Liver (tissue), 7 donors: ENCODE measurements at regions not wholly inside any gene's neighbourhood (a gene's known extent, or its start where the extent isn't known, plus 50 kb on each side); places are given as distances from the start of the nearest gene placed in this dataset.

Source experiments
- DNase-seq: peaks from one replicate; pipeline ENCODE4 v3.0.0-alpha.2; 2017; ENCODE audit warnings: low spot score
- H3K27ac ChIP-seq, 2 donors: one replicate each; pipeline ENCODE4 v1.7.0; 2013; ENCODE audit warnings: inconsistent platforms in 2 of 2, low read length in 2 of 2, control low read depth in 1 of 2, low read depth in 1 of 2, mild to moderate bottlenecking in 1 of 2
- H3K27me3 ChIP-seq, 4 donors: one replicate each; pipeline versions ENCODE4 v1.6.1 to v1.7.0; 2013; ENCODE audit warnings: low read length in 3 of 4, inconsistent platforms in 1 of 4, mild to moderate bottlenecking in 1 of 4, moderate library complexity in 1 of 4; ENCODE audit not compliant: control insufficient read depth in 4 of 4, insufficient read depth in 4 of 4
- H3K36me3 ChIP-seq, 4 donors: one replicate each; pipeline versions ENCODE4 v1.6.1 to v1.7.0; 2013; ENCODE audit warnings: low read length in 3 of 4, mild to moderate bottlenecking in 3 of 4, low read depth in 1 of 4, moderate library complexity in 1 of 4; ENCODE audit not compliant: control insufficient read depth in 4 of 4, insufficient read depth in 3 of 4
- H3K4me1 ChIP-seq, 4 donors: one replicate each; pipeline versions ENCODE4 v1.6.1 to v1.7.0; 2013; ENCODE audit warnings: low read length in 3 of 4, mild to moderate bottlenecking in 3 of 4, moderate library complexity in 1 of 4; ENCODE audit not compliant: control insufficient read depth in 4 of 4, insufficient read depth in 4 of 4
- H3K4me3 ChIP-seq, 3 donors: one replicate each; pipeline versions ENCODE4 v1.6.1 to v1.7.0; 2013; ENCODE audit warnings: low read length in 3 of 3, control low read depth in 1 of 3, low read depth in 1 of 3, mild to moderate bottlenecking in 1 of 3
- H3K9ac ChIP-seq, 2 donors: one replicate each; pipeline ENCODE4 v1.7.0; 2013; ENCODE audit warnings: low read length in 2 of 2, mild to moderate bottlenecking in 2 of 2, moderate library complexity in 2 of 2, control low read depth in 1 of 2, low read depth in 1 of 2
- H3K9me3 ChIP-seq, 4 donors: one replicate each; pipeline versions ENCODE4 v1.6.1 to v1.7.0; 2013; ENCODE audit warnings: low read length in 3 of 4; ENCODE audit not compliant: control insufficient read depth in 4 of 4
- EGR1 ChIP-seq, 2 donors: IDR thresholded peaks; 2 replicates each; pipeline ENCODE4 v1.6.1; 2016 to 2018; ENCODE audit warnings: antibody characterized with exemption in 2 of 2, low read depth in 2 of 2
- FOXA1 ChIP-seq: IDR thresholded peaks from 2 replicates; pipeline ENCODE4 v1.6.1; 2016; ENCODE audit warnings: antibody characterized with exemption
- FOXA2 ChIP-seq: IDR thresholded peaks from 2 replicates; pipeline ENCODE4 v1.6.1; 2016; ENCODE audit warnings: antibody characterized with exemption
- GABPA ChIP-seq, 2 donors: IDR thresholded peaks in 1 of 2; conservative IDR thresholded peaks in 1 of 2; 2 replicates each; pipeline ENCODE4 v1.6.1; 2016; ENCODE audit warnings: antibody characterized with exemption in 2 of 2, mild to moderate bottlenecking in 1 of 2, moderate library complexity in 1 of 2
- HNF4A ChIP-seq, 2 donors: conservative IDR thresholded peaks; 2 replicates each; pipeline ENCODE4 v1.6.1; 2016; ENCODE audit warnings: antibody characterized with exemption in 2 of 2, mild to moderate bottlenecking in 2 of 2
- JUND ChIP-seq, 2 donors: IDR thresholded peaks; 2 replicates each; pipeline ENCODE4 v1.6.1; 2016; ENCODE audit warnings: antibody characterized with exemption in 2 of 2
- NR2F2 ChIP-seq: IDR thresholded peaks from 2 replicates; pipeline ENCODE4 v1.6.1; 2016; ENCODE audit warnings: antibody characterized with exemption
- RAD21 ChIP-seq, 2 donors: IDR thresholded peaks; 2 replicates each; pipeline ENCODE4 v1.6.1; 2016; ENCODE audit warnings: antibody characterized with exemption in 2 of 2, mild to moderate bottlenecking in 2 of 2
- RXRA ChIP-seq, 2 donors: IDR thresholded peaks; 2 replicates each; pipeline ENCODE4 v1.6.1; 2017 to 2018; ENCODE audit warnings: antibody characterized with exemption in 2 of 2, mild to moderate bottlenecking in 1 of 2
- SP1 ChIP-seq: IDR thresholded peaks from 2 replicates; pipeline ENCODE4 v1.6.1; 2018; ENCODE audit warnings: antibody characterized with exemption, mild to moderate bottlenecking
- TAF1 ChIP-seq: conservative IDR thresholded peaks from 2 replicates; pipeline ENCODE4 v1.6.1; 2016; ENCODE audit warnings: antibody characterized with exemption, mild to moderate bottlenecking
- YY1 ChIP-seq: IDR thresholded peaks from 2 replicates; pipeline ENCODE4 v1.6.1; 2016; ENCODE audit warnings: antibody characterized with exemption, mild to moderate bottlenecking
- WGBS: extraction: QIAGEN DNeasy Blood & Tissue Kit; methylation state at CpG from one replicate; pipeline ENCODE4 v1.1.7; 2013; 5-methylcytosine and 5-hydroxymethylcytosine counted together
- TF ChIP-seq, protein P1 (sequence below): IDR thresholded peaks from 2 replicates; pipeline ENCODE4 v1.6.1; 2016; ENCODE audit warnings: antibody characterized with exemption
- TF ChIP-seq, protein P2 (sequence below): IDR thresholded peaks from 2 replicates; pipeline ENCODE4 v1.6.1; 2016; ENCODE audit warnings: antibody characterized with exemption
- TF ChIP-seq, protein P3 (sequence below): IDR thresholded peaks from 2 replicates; pipeline ENCODE4 v1.6.1; 2016; ENCODE audit warnings: antibody characterized with exemption, mild to moderate bottlenecking
- donor health status: healthy.
- donor health status: healthy.
- donor health status: healthy.
- donor health status: healthy.

- DNase-seq, result no peak
- no peaks in the 10 kb centered on the region for H3K36me3 ChIP-seq
- WGBS, result 80% methylated on average over 5 of the region's 5 CpGs
- H3K4me1 ChIP-seq, result peaks cover 0 to 9% (median 4%) of the 10 kb centered on the region in 4 donors
- H3K27ac ChIP-seq, result no peak overlapping the region
- H3K9ac ChIP-seq, result no peak overlapping the region
- no peaks in the 10 kb centered on the region for H3K27me3 ChIP-seq
- H3K4me3 ChIP-seq, result no peak overlapping the region
- TF ChIP-seq NR2F2 (no peak), EGR1 (IDR thresholded peaks at IDR 0.05; ENCODE audit: low read depth in 2 of 2) (no peak)
- TF ChIP-seq, protein P1, sequence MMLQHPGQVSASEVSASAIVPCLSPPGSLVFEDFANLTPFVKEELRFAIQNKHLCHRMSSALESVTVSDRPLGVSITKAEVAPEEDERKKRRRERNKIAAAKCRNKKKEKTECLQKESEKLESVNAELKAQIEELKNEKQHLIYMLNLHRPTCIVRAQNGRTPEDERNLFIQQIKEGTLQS, result no peak
- no peaks in the 10 kb centered on the region for H3K9me3 ChIP-seq
These were observed 509.3 kb upstream of the CITED2 start for GRCh38 chr6:139883776-139884175.

DNA sequence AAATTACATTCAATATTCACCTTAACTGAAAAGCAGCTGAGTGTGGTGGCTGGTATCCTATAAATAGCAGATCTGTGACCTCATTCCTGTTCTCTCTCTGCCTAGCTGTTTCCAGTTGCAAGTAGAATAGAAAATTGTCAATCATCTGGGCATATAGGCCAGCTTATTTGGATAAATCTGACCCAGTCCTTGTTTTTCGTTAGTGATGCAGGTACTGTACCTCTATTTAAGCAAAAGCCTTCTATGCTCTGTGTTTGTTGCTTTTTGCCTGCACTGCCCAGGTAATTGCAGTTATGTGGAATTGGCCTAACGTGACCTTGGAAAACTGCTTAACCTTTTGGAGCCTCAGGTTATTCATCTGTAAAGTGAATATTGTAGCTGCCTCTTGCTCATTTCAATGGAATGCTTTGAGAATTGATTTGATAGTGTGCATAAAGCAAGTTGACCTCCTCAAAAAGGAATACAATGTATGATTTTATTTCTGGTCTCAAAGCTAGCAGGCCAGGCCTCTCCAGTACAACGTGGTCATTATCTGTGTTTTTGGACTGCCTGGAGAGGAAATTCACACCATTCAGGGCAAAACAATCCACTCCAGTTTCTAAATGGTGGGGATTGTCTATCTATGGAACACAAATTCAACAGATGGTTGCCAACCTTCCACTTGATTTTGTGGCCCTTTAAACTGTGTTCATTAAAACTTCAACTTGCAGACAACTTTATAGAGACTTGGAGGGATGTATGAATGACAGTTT, 508.7 kb upstream of the CITED2 start:
- H3K9me3 ChIP-seq, result no peaks in the 10 kb centered on the region
- no peaks in the 10 kb centered on the region for H3K27me3 ChIP-seq
- peaks cover 0 to 9% (median 4%) of the 10 kb centered on the region in 4 donors for H3K4me1 ChIP-seq
- H3K36me3 ChIP-seq, result no peaks in the 10 kb centered on the region
- WGBS, result 73% methylated on average over 3 of the region's 3 CpGs
- DNase-seq, result no peak
- H3K4me3 ChIP-seq, result no peak overlapping the region
- no peak overlapping the region for H3K9ac ChIP-seq
- no peak for TF ChIP-seq NR2F2
- TF ChIP-seq, protein P2, sequence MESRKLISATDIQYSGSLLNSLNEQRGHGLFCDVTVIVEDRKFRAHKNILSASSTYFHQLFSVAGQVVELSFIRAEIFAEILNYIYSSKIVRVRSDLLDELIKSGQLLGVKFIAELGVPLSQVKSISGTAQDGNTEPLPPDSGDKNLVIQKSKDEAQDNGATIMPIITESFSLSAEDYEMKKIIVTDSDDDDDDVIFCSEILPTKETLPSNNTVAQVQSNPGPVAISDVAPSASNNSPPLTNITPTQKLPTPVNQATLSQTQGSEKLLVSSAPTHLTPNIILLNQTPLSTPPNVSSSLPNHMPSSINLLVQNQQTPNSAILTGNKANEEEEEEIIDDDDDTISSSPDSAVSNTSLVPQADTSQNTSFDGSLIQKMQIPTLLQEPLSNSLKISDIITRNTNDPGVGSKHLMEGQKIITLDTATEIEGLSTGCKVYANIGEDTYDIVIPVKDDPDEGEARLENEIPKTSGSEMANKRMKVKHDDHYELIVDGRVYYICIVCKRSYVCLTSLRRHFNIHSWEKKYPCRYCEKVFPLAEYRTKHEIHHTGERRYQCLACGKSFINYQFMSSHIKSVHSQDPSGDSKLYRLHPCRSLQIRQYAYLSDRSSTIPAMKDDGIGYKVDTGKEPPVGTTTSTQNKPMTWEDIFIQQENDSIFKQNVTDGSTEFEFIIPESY, result no peak
- TF ChIP-seq, protein P1, result no peak
- TF ChIP-seq FOXA2, result no peak
- TF ChIP-seq YY1, result no peak
- TF ChIP-seq FOXA1, result no peak
- no peak for TF ChIP-seq TAF1
- TF ChIP-seq HNF4A (conservative IDR thresholded peaks at IDR 0.05), result no peak
- TF ChIP-seq RXRA (IDR thresholded peaks at IDR 0.05), result no peak
- no peak for TF ChIP-seq JUND (IDR thresholded peaks at IDR 0.05)
- TF ChIP-seq EGR1 (IDR thresholded peaks at IDR 0.05; ENCODE audit: low read depth in 2 of 2), result no peak
- TF ChIP-seq, protein P3, sequence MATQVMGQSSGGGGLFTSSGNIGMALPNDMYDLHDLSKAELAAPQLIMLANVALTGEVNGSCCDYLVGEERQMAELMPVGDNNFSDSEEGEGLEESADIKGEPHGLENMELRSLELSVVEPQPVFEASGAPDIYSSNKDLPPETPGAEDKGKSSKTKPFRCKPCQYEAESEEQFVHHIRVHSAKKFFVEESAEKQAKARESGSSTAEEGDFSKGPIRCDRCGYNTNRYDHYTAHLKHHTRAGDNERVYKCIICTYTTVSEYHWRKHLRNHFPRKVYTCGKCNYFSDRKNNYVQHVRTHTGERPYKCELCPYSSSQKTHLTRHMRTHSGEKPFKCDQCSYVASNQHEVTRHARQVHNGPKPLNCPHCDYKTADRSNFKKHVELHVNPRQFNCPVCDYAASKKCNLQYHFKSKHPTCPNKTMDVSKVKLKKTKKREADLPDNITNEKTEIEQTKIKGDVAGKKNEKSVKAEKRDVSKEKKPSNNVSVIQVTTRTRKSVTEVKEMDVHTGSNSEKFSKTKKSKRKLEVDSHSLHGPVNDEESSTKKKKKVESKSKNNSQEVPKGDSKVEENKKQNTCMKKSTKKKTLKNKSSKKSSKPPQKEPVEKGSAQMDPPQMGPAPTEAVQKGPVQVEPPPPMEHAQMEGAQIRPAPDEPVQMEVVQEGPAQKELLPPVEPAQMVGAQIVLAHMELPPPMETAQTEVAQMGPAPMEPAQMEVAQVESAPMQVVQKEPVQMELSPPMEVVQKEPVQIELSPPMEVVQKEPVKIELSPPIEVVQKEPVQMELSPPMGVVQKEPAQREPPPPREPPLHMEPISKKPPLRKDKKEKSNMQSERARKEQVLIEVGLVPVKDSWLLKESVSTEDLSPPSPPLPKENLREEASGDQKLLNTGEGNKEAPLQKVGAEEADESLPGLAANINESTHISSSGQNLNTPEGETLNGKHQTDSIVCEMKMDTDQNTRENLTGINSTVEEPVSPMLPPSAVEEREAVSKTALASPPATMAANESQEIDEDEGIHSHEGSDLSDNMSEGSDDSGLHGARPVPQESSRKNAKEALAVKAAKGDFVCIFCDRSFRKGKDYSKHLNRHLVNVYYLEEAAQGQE, result no peak
- TF ChIP-seq GABPA (IDR thresholded peaks at IDR 0.05 in 1 of 2, conservative IDR thresholded peaks at IDR 0.05 in 1 of 2), result no peak
- no peak for TF ChIP-seq SP1
- no peak for TF ChIP-seq RAD21 (IDR thresholded peaks at IDR 0.05)
- no peak overlapping the region for H3K27ac ChIP-seq
